ENCODE measurements at regions not wholly inside any gene's neighbourhood (a gene's known extent, or its start where the extent isn't known, plus 50 kb on each side); places are given as distances from the start of the nearest gene placed in this dataset.
"Not testable (repeated sequence)": the region's sequence is repeated elsewhere in the genome, so short reads cannot be mapped to it uniquely, and the experiment has no call there.

DNA sequence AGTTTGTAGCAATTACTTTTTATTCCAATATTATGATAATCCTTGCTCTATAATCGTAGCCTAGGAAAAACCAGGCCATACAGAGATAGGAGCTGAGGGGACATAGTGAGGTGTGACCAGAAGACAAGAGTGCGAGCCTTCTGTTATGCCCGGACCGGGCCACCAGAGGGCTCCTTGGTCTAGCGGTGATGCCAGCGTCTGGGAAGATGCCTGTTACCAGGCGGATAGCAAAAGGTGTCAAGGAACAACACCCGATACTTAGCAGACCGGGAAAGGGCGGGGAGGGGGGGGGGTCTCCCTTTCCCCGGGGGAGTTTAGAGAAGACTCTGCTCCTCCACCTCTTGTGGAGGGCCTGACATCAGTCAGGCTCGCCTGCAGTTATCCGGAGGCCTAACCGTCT, 67.1 kb upstream of the MUC20 start:
- H3K9me3 ChIP-seq (ENCODE audit: control insufficient read depth in 1 of 2, low read length in 2 of 2); H3K27me3 ChIP-seq (ENCODE audit: control insufficient read depth in 1 of 2, insufficient read depth in 2 of 2, low read length in 2 of 2); H3K9ac ChIP-seq (ENCODE audit: low read depth in 1 of 2, low read length in 2 of 2); H3K36me3 ChIP-seq (ENCODE audit: control insufficient read depth in 1 of 2, insufficient read depth in 2 of 2, low read length in 2 of 2); H3K4me1 ChIP-seq (ENCODE audit: control insufficient read depth in 1 of 2, insufficient read depth in 2 of 2, low read length in 2 of 2); H3K27ac ChIP-seq (ENCODE audit: low read depth, low read length); H3K4me3 ChIP-seq (ENCODE audit: low read depth in 1 of 2, low read length in 2 of 2): not testable (repeated sequence)

DNA sequence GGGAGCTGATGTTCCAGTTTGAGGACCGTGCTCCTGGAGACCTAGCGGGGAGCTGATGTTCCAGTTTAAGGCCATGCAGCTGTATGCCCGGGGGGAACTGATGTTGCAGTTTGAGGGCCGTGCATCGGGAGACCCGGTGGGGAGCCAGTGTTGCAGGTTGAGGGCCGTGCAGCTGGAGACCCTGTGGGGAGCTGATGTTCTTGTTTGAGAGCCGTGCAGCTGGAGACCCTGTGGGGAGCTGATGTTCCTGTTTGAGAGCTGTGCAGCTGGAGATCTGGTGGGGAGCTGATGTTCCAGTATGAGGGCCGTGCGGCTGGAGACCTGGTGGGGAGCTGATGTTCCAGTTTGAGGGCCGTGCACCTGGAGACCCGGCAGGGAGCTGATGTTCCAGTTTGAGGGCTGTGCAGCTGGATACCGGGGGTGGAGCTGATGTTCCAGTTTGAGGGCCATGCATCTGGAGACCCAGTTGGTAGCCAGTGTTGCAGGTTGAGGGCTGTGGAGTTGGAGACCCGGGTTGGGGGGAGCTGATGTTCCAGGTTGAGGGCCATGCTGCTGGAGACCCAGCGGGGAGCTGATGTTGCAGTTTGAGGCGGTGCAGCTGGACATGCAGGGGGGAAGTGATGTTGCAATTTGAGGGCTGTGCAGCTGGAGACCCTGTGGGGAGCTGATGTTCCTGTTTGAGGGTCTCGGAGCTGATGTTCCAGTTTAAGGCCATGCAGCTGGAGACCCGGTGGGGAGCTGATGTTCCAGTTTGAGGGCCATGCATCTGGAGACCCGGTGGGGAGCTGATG, 64.4 kb upstream of the APOD start:
- H3K4me1 ChIP-seq (ENCODE audit: control insufficient read depth in 1 of 2, insufficient read depth in 2 of 2, low read length in 2 of 2); H3K36me3 ChIP-seq (ENCODE audit: control insufficient read depth in 1 of 2, insufficient read depth in 2 of 2, low read length in 2 of 2); H3K4me3 ChIP-seq (ENCODE audit: low read depth in 1 of 2, low read length in 2 of 2): not testable (repeated sequence)

DNA sequence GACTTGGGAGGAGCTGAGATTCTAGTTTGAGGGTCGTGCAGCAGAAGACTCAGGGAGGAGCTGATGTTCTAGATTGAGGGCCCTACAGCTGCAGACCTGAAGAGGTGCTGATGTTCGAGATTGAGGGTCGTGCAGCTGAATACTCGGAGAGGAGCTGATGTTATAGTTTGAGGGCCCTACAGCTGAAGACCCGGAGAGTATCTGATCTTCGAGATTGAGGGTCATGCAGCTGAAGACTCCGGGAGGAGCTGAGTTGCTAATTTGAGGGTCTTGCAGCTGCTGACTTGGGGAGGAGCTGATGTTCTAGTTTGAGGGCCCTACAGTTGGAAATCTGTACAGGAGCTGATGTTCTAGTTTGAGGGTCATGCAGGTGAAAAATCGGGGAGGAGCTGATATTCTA, 62.1 kb upstream of the APOD start:
- H3K9ac ChIP-seq (ENCODE audit: low read depth in 1 of 2, low read length in 2 of 2); H3K36me3 ChIP-seq (ENCODE audit: control insufficient read depth in 1 of 2, insufficient read depth in 2 of 2, low read length in 2 of 2); H3K27ac ChIP-seq (ENCODE audit: low read depth, low read length); H3K4me3 ChIP-seq (ENCODE audit: low read depth in 1 of 2, low read length in 2 of 2); H3K9me3 ChIP-seq (ENCODE audit: control insufficient read depth in 1 of 2, low read length in 2 of 2); H3K4me1 ChIP-seq (ENCODE audit: control insufficient read depth in 1 of 2, insufficient read depth in 2 of 2, low read length in 2 of 2); H3K27me3 ChIP-seq (ENCODE audit: control insufficient read depth in 1 of 2, insufficient read depth in 2 of 2, low read length in 2 of 2): not testable (repeated sequence)

More for the DNA sequence above, 64.4 kb upstream of the APOD start:
- not testable (repeated sequence) for H3K27ac ChIP-seq (ENCODE audit: low read depth, low read length); H3K27me3 ChIP-seq (ENCODE audit: control insufficient read depth in 1 of 2, insufficient read depth in 2 of 2, low read length in 2 of 2); H3K9me3 ChIP-seq (ENCODE audit: control insufficient read depth in 1 of 2, low read length in 2 of 2); H3K9ac ChIP-seq (ENCODE audit: low read depth in 1 of 2, low read length in 2 of 2)

GRCh38 chr3:195643245-195643644, 59.5 kb upstream of the APOD start:
- H3K27ac ChIP-seq (ENCODE audit: low read depth, low read length); H3K9ac ChIP-seq (ENCODE audit: low read depth in 1 of 2, low read length in 2 of 2); H3K36me3 ChIP-seq (ENCODE audit: control insufficient read depth in 1 of 2, insufficient read depth in 2 of 2, low read length in 2 of 2): not testable (repeated sequence)

DNA sequence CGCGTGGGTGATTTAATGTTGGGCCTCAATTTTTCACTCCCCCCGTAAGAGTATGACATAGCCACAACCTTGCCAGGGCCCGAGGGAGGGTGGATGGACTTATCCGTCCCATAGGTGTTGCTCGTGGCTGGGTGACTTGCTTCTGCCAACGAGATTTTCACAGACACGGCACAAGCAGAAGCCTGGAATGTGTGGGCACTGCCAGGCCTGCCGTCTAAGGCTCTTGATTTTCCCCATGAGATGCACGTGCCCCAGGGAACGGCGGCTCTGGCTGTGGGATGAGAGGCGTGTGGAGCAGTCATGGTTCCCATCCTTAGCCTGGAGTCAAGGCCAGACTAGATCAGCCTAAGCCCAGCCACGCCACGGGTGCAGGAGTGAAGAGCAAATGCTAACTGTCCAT, 58.6 kb upstream of the APOD start:
- H3K9me3 ChIP-seq (ENCODE audit: control insufficient read depth in 1 of 2, low read length in 2 of 2); H3K36me3 ChIP-seq (ENCODE audit: control insufficient read depth in 1 of 2, insufficient read depth in 2 of 2, low read length in 2 of 2); H3K27ac ChIP-seq (ENCODE audit: low read depth, low read length); H3K4me1 ChIP-seq (ENCODE audit: control insufficient read depth in 1 of 2, insufficient read depth in 2 of 2, low read length in 2 of 2); H3K9ac ChIP-seq (ENCODE audit: low read depth in 1 of 2, low read length in 2 of 2); H3K4me3 ChIP-seq (ENCODE audit: low read depth in 1 of 2, low read length in 2 of 2); H3K27me3 ChIP-seq (ENCODE audit: control insufficient read depth in 1 of 2, insufficient read depth in 2 of 2, low read length in 2 of 2): not testable (repeated sequence)

More at GRCh38 chr3:195643245-195643644, 59.5 kb upstream of the APOD start:
- H3K4me3 ChIP-seq (ENCODE audit: low read depth in 1 of 2, low read length in 2 of 2); H3K9me3 ChIP-seq (ENCODE audit: control insufficient read depth in 1 of 2, low read length in 2 of 2); H3K27me3 ChIP-seq (ENCODE audit: control insufficient read depth in 1 of 2, insufficient read depth in 2 of 2, low read length in 2 of 2); H3K4me1 ChIP-seq (ENCODE audit: control insufficient read depth in 1 of 2, insufficient read depth in 2 of 2, low read length in 2 of 2): not testable (repeated sequence)

GRCh38 chr3:195638456-195638855, 54.7 kb upstream of the APOD start:
- H3K36me3 ChIP-seq (ENCODE audit: control insufficient read depth in 1 of 2, insufficient read depth in 2 of 2, low read length in 2 of 2); H3K27ac ChIP-seq (ENCODE audit: low read depth, low read length); H3K27me3 ChIP-seq (ENCODE audit: control insufficient read depth in 1 of 2, insufficient read depth in 2 of 2, low read length in 2 of 2); H3K4me3 ChIP-seq (ENCODE audit: low read depth in 1 of 2, low read length in 2 of 2); H3K9me3 ChIP-seq (ENCODE audit: control insufficient read depth in 1 of 2, low read length in 2 of 2); H3K9ac ChIP-seq (ENCODE audit: low read depth in 1 of 2, low read length in 2 of 2); H3K4me1 ChIP-seq (ENCODE audit: control insufficient read depth in 1 of 2, insufficient read depth in 2 of 2, low read length in 2 of 2): not testable (repeated sequence)

DNA sequence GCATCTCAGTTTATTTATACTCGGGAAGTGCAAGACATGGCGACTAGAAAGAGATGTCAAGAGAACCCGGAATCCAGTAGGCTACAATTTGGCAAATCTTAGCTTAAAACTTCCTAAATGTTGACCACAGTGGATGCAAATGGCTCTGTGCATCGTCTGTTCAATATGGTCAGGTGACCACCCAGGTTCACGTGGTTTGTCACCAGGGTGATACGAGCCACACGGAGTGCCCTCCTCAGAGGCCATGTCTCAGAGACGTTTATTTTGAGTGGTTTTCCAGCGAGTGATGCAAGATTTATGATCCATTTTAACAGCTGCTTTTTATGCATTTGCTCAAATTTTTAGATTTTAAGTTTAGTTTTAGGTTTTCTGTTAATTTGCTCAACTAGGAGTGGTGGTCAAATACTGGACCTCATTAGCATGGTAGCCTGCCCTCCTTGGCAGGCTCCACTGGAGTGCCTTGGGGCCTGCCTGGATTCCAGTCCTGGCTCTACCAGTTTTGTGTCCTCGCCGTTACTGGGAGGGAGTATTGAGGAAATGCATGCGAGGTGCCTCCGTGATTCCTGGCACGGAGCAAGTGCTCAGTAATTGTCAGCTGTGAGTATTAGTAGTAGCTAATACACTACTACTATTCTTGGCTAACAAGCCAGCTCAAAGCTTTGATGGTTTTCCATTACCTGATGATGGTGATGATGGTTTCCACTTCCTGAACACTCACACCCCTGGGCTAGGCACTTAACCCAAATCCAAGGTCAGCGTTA, 53.9 kb upstream of the APOD start:
- not testable (repeated sequence) for H3K27ac ChIP-seq (ENCODE audit: low read depth, low read length); H3K36me3 ChIP-seq (ENCODE audit: control insufficient read depth in 1 of 2, insufficient read depth in 2 of 2, low read length in 2 of 2); H3K4me3 ChIP-seq (ENCODE audit: low read depth in 1 of 2, low read length in 2 of 2)

GRCh38 chr3:195637011-195637410, 53.3 kb upstream of the APOD start:
- H3K9ac ChIP-seq (ENCODE audit: low read depth in 1 of 2, low read length in 2 of 2); H3K4me1 ChIP-seq (ENCODE audit: control insufficient read depth in 1 of 2, insufficient read depth in 2 of 2, low read length in 2 of 2); H3K36me3 ChIP-seq (ENCODE audit: control insufficient read depth in 1 of 2, insufficient read depth in 2 of 2, low read length in 2 of 2); H3K4me3 ChIP-seq (ENCODE audit: low read depth in 1 of 2, low read length in 2 of 2); H3K9me3 ChIP-seq (ENCODE audit: control insufficient read depth in 1 of 2, low read length in 2 of 2); H3K27ac ChIP-seq (ENCODE audit: low read depth, low read length); H3K27me3 ChIP-seq (ENCODE audit: control insufficient read depth in 1 of 2, insufficient read depth in 2 of 2, low read length in 2 of 2): not testable (repeated sequence)

More for the DNA sequence above, 53.9 kb upstream of the APOD start:
- not testable (repeated sequence) for H3K4me1 ChIP-seq (ENCODE audit: control insufficient read depth in 1 of 2, insufficient read depth in 2 of 2, low read length in 2 of 2); H3K27me3 ChIP-seq (ENCODE audit: control insufficient read depth in 1 of 2, insufficient read depth in 2 of 2, low read length in 2 of 2); H3K9ac ChIP-seq (ENCODE audit: low read depth in 1 of 2, low read length in 2 of 2); H3K9me3 ChIP-seq (ENCODE audit: control insufficient read depth in 1 of 2, low read length in 2 of 2)

- H3K27ac ChIP-seq (ENCODE audit: low read depth, low read length): not testable (repeated sequence)
- H3K4me3 ChIP-seq (ENCODE audit: low read depth in 1 of 2, low read length in 2 of 2): peak overlapping the region in 1 of 2 donors; percentile 51
Observed at GRCh38 chr3:195635898-195636685, 52.4 kb upstream of the APOD start.

GRCh38 chr3:195635262-195635873, 51.6 kb upstream of the APOD start:
- H3K9ac ChIP-seq (ENCODE audit: low read depth in 1 of 2, low read length in 2 of 2); H3K4me1 ChIP-seq (ENCODE audit: control insufficient read depth in 1 of 2, insufficient read depth in 2 of 2, low read length in 2 of 2); H3K36me3 ChIP-seq (ENCODE audit: control insufficient read depth in 1 of 2, insufficient read depth in 2 of 2, low read length in 2 of 2); H3K27me3 ChIP-seq (ENCODE audit: control insufficient read depth in 1 of 2, insufficient read depth in 2 of 2, low read length in 2 of 2); H3K27ac ChIP-seq (ENCODE audit: low read depth, low read length); H3K4me3 ChIP-seq (ENCODE audit: low read depth in 1 of 2, low read length in 2 of 2); H3K9me3 ChIP-seq (ENCODE audit: control insufficient read depth in 1 of 2, low read length in 2 of 2): not testable (repeated sequence)

More at GRCh38 chr3:195635898-195636685, 52.4 kb upstream of the APOD start:
- H3K4me1 ChIP-seq (ENCODE audit: control insufficient read depth in 1 of 2, insufficient read depth in 2 of 2, low read length in 2 of 2); H3K36me3 ChIP-seq (ENCODE audit: control insufficient read depth in 1 of 2, insufficient read depth in 2 of 2, low read length in 2 of 2); H3K27me3 ChIP-seq (ENCODE audit: control insufficient read depth in 1 of 2, insufficient read depth in 2 of 2, low read length in 2 of 2); H3K9ac ChIP-seq (ENCODE audit: low read depth in 1 of 2, low read length in 2 of 2); H3K9me3 ChIP-seq (ENCODE audit: control insufficient read depth in 1 of 2, low read length in 2 of 2): not testable (repeated sequence)
